ENCODE measurements at regions not wholly inside any gene's neighbourhood (a gene's known extent, or its start where the extent isn't known, plus 50 kb on each side); places are given as distances from the start of the nearest gene placed in this dataset.
"Not testable (repeated sequence)": the region's sequence is repeated elsewhere in the genome, so short reads cannot be mapped to it uniquely, and the experiment has no call there.

DNA sequence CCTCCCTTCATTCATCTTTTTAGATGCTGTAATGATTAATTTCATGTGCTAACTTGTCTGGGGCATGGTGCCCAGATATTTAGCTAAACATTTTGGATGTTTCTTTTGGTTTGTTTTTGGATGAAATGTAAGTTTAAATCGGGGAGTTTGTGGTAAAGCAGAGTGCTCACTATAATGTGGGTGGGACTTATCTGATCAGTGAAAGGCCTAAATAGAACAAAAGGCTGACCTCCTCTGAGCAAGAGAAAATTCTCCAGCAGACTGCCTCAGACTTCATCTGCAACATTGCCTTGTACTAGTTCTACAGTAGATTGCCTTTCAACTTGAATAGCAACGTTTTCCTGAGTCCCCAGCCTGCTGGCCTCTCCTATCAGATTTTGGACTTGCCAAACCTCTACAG is 183.6 kb downstream of the S1PR1 start:
- DNase-seq (ENCODE audit: low read depth, low spot score) = no peak
- no TSS peak for BruUV-seq (replicated peaks)
- no peaks in the 10 kb centered on the region for H3K27me3 ChIP-seq (ENCODE audit: control insufficient read depth in 2 of 2, insufficient read depth in 2 of 2, low read length in 2 of 2)
- H3K9me1 ChIP-seq (replicated peaks; ENCODE audit: control insufficient read depth, extremely low read depth, insufficient read depth, low read length) = no peaks in the 10 kb centered on the region
- H3K79me2 ChIP-seq (ENCODE audit: control insufficient read depth, insufficient read depth, low read length) = no peaks in the 10 kb centered on the region
- H3K9me3 ChIP-seq (replicated peaks; ENCODE audit: control insufficient read depth, insufficient read depth, low read length) = no peaks in the 10 kb centered on the region
- H4K20me1 ChIP-seq (replicated peaks; ENCODE audit: control insufficient read depth, extremely low read depth, insufficient read depth, low read length) = no peaks in the 10 kb centered on the region
- CTCF ChIA-PET = interaction anchor here (1.4 kb wide), 2 partner anchors 49 to 111 kb away, joined by 3 to 4 read pairs; no protein-coding TSS in a partner anchor
- POLR2A ChIA-PET = no interaction called here
- H3K36me3 ChIP-seq (ENCODE audit: control insufficient read depth in 2 of 2, extremely low read depth in 1 of 2, insufficient read depth in 2 of 2, low read length in 2 of 2) = no peaks in the 10 kb centered on the region
- intact Hi-C loops (cut with micrococcal nuclease) = loop anchor here (5.0 kb wide), 1 partner anchor 38 kb away; no protein-coding TSS in a partner anchor
- no peak overlapping the region for H2AFZ ChIP-seq (ENCODE audit: low read depth, low read length)
- no peaks in the 10 kb centered on the region for H3K4me1 ChIP-seq (ENCODE audit: control insufficient read depth, extremely low read depth, insufficient read depth, low read length)
- TF ChIP-seq POLR2AphosphoS5 (IDR thresholded peaks at IDR 0.05; ENCODE audit: insufficient read depth, low read depth, low read length) (no peak), POLR2A (IDR thresholded peaks at IDR 0.05; ENCODE audit: low read depth, low read length) (no peak), CTCF (IDR thresholded peaks at IDR 0.05; ENCODE audit: extremely low read depth in 1 of 2, insufficient read depth in 1 of 2, low read depth in 1 of 2, low read length in 2 of 2) (no peak), JUN (IDR thresholded peaks at IDR 0.05; ENCODE audit: borderline replicate concordance, insufficient read depth, insufficient read length, low read depth) (no peak), MYC (IDR thresholded peaks at IDR 0.05; ENCODE audit: low read depth, low read length) (no peak), MAX (IDR thresholded peaks at IDR 0.05; ENCODE audit: insufficient read depth, insufficient read length) (no peak), EZH2 (IDR thresholded peaks at IDR 0.05; ENCODE audit: borderline replicate concordance, low read depth, low read length, severe bottlenecking) (no peak), GATA2 (IDR thresholded peaks at IDR 0.05; ENCODE audit: insufficient read depth, insufficient read length, low read depth, low read length) (no peak), FOS (IDR thresholded peaks at IDR 0.05; ENCODE audit: borderline replicate concordance, insufficient read depth, low read length) (no peak)
- H3K27ac ChIP-seq (ENCODE audit: insufficient read depth, low read depth, low read length) = no peak overlapping the region
- H3K4me3 ChIP-seq (replicated peaks in 1 of 3; ENCODE audit: insufficient read depth in 1 of 3, low read depth in 1 of 3, low read length in 3 of 3) = no peak overlapping the region
- dilution Hi-C loops (cut with MboI; ENCODE audit: extremely low pct_ligation_motif_present, low sequenced_read_pairs) = no loop called here
- H3K9ac ChIP-seq (replicated peaks; ENCODE audit: extremely low read depth, insufficient read depth, low read length) = no peak overlapping the region
- FAIRE-seq = no peak
- H3K4me2 ChIP-seq (ENCODE audit: insufficient read depth, low read length) = no peak overlapping the region

DNA sequence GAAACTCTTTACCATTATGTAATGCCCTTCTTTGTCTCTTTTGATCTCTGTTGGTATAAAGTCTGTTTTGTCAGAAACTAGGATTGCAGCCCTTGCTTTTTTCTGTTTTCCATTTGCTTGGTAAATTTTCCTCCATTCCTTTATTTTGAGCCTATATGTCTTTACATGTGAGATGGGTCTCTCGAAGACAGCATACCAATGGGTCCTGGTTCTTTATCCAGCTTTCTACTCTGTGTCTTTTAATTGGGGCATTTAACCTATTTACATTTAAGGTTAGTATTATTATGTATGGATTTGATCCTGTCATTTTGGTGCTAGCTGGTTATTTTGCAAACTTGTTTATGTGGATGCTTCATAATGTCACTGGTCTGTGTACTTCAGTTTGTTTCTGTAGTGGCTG is 191.3 kb downstream of the S1PR1 start:
- H3K9me1 ChIP-seq (replicated peaks; ENCODE audit: control insufficient read depth, extremely low read depth, insufficient read depth, low read length); H3K4me1 ChIP-seq (ENCODE audit: control insufficient read depth, extremely low read depth, insufficient read depth, low read length); H2AFZ ChIP-seq (ENCODE audit: low read depth, low read length); H3K4me3 ChIP-seq (replicated peaks in 1 of 3; ENCODE audit: insufficient read depth in 1 of 3, low read depth in 1 of 3, low read length in 3 of 3); H3K4me2 ChIP-seq (ENCODE audit: insufficient read depth, low read length); intact Hi-C loops (cut with micrococcal nuclease); H3K27ac ChIP-seq (ENCODE audit: insufficient read depth, low read depth, low read length); POLR2A ChIA-PET; H3K9ac ChIP-seq (replicated peaks; ENCODE audit: extremely low read depth, insufficient read depth, low read length); DNase-seq (ENCODE audit: low read depth, low spot score); FAIRE-seq; dilution Hi-C loops (cut with MboI; ENCODE audit: extremely low pct_ligation_motif_present, low sequenced_read_pairs); H3K9me3 ChIP-seq (replicated peaks; ENCODE audit: control insufficient read depth, insufficient read depth, low read length); BruUV-seq (replicated peaks); H3K79me2 ChIP-seq (ENCODE audit: control insufficient read depth, insufficient read depth, low read length); H3K27me3 ChIP-seq (ENCODE audit: control insufficient read depth in 2 of 2, insufficient read depth in 2 of 2, low read length in 2 of 2); H4K20me1 ChIP-seq (replicated peaks; ENCODE audit: control insufficient read depth, extremely low read depth, insufficient read depth, low read length); H3K36me3 ChIP-seq (ENCODE audit: control insufficient read depth in 2 of 2, extremely low read depth in 1 of 2, insufficient read depth in 2 of 2, low read length in 2 of 2): not testable (repeated sequence)
- CTCF ChIA-PET = interaction anchor here (0.9 to 1.2 kb wide), 3 partner anchors 9 to 119 kb away, joined by 3 read pairs; no protein-coding TSS in a partner anchor
